ENCODE measurements at regions not wholly inside any gene's neighbourhood (a gene's known extent, or its start where the extent isn't known, plus 50 kb on each side); places are given as distances from the start of the nearest gene placed in this dataset.

- Mint-ChIP-seq H3K4me3 (ENCODE audit: unreplicated experiment) (no peak overlapping the region), H3K27ac (ENCODE audit: unreplicated experiment) (no peak overlapping the region), H3K9me3 (ENCODE audit: unreplicated experiment) (no peaks in the 10 kb centered on the region), H3K4me1 (ENCODE audit: low read depth, unreplicated experiment) (no peaks in the 10 kb centered on the region), H3K36me3 (ENCODE audit: insufficient read depth, unreplicated experiment) (no peaks in the 10 kb centered on the region), H3K27me3 (ENCODE audit: insufficient read depth, unreplicated experiment) (peaks cover 24% of the 10 kb centered on the region)
- Histone ChIP-seq H3K4me1 (no peaks in the 10 kb centered on the region), H3K36me3 (ENCODE audit: control insufficient read depth, insufficient read depth, low read length) (no peaks in the 10 kb centered on the region), H3K9me3 (no peaks in the 10 kb centered on the region), H3K4me3 (ENCODE audit: low read depth, low read length) (no peak overlapping the region), H3K27me3 (replicated peaks; ENCODE audit: control insufficient read depth, insufficient read depth, low read length) (no peaks in the 10 kb centered on the region; the same call in 1 of the 2 replicates)
- TF ChIP-seq, protein P1, sequence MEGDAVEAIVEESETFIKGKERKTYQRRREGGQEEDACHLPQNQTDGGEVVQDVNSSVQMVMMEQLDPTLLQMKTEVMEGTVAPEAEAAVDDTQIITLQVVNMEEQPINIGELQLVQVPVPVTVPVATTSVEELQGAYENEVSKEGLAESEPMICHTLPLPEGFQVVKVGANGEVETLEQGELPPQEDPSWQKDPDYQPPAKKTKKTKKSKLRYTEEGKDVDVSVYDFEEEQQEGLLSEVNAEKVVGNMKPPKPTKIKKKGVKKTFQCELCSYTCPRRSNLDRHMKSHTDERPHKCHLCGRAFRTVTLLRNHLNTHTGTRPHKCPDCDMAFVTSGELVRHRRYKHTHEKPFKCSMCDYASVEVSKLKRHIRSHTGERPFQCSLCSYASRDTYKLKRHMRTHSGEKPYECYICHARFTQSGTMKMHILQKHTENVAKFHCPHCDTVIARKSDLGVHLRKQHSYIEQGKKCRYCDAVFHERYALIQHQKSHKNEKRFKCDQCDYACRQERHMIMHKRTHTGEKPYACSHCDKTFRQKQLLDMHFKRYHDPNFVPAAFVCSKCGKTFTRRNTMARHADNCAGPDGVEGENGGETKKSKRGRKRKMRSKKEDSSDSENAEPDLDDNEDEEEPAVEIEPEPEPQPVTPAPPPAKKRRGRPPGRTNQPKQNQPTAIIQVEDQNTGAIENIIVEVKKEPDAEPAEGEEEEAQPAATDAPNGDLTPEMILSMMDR (IDR thresholded peaks at IDR 0.05; ENCODE audit: insufficient read depth in 1 of 2, low read depth in 1 of 2, low read length in 1 of 2, severe bottlenecking in 1 of 2, unreplicated experiment in 1 of 2), result no peak
- DNase-seq, result no peak
- BruUV-seq (replicated peaks), result no TSS peak
- POLR2A ChIA-PET, result no interaction called here
- CTCF ChIA-PET, result no interaction called here
- intact Hi-C loops (cut with micrococcal nuclease; ENCODE audit: unreplicated experiment), result no loop called here
Measured at GRCh38 chr1:208564466-208564865, 320.3 kb upstream of the PLXNA2 start.

DNA sequence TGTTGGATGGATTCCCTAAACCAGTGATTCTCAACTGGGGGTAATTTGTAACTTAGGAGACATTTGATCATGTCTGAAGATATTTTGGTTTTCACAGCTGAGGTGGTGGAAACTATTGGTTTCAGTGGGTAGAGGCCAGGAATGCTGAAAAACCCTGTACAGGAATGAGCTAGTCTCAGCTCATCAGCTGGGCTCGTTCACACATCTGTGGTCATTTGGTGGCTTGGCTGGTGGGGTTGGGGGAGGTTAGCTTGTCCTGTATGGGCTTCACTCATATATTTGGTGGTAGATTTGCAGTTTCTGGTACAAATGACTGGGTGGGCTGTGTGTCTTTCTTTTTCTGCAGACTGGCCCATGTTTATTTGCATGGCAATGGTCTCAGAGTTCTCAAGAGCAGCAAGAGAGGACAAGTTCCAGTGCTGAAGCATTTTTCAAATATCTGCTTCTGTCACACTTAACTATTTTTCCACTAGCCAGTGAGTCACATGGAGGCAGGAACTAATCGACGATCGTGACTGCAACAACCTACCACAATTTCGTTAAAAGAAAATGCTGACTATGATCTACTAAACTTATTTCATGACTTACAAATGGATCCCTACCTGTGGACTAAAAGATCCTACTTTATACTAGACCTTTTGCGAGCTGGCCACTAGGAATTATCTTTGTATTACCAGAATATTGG is 321.7 kb upstream of the PLXNA2 start:
- no peaks in the 10 kb centered on the region for H3K4me1 Mint-ChIP-seq (ENCODE audit: low read depth, unreplicated experiment)
- no peak for DNase-seq
- TF ChIP-seq, protein P1 (IDR thresholded peaks at IDR 0.05; ENCODE audit: insufficient read depth in 1 of 2, low read depth in 1 of 2, low read length in 1 of 2, severe bottlenecking in 1 of 2, unreplicated experiment in 1 of 2), result no peak
- no peak overlapping the region for H3K4me3 Mint-ChIP-seq (ENCODE audit: unreplicated experiment)
- Histone ChIP-seq H3K36me3 (ENCODE audit: control insufficient read depth, insufficient read depth, low read length) (no peaks in the 10 kb centered on the region), H3K9me3 (no peaks in the 10 kb centered on the region), H3K27me3 (replicated peaks; ENCODE audit: control insufficient read depth, insufficient read depth, low read length) (no peaks in the 10 kb centered on the region; the same call in 1 of the 2 replicates), H3K4me3 (ENCODE audit: low read depth, low read length) (no peak overlapping the region), H3K4me1 (no peaks in the 10 kb centered on the region)
- peaks cover 24% of the 10 kb centered on the region for H3K27me3 Mint-ChIP-seq (ENCODE audit: insufficient read depth, unreplicated experiment)
- intact Hi-C loops (cut with micrococcal nuclease; ENCODE audit: unreplicated experiment), result no loop called here
- no peaks in the 10 kb centered on the region for H3K9me3 Mint-ChIP-seq (ENCODE audit: unreplicated experiment)
- H3K27ac Mint-ChIP-seq (ENCODE audit: unreplicated experiment), result no peak overlapping the region
- no TSS peak for BruUV-seq (replicated peaks)
- CTCF ChIA-PET, result no interaction called here
- no peaks in the 10 kb centered on the region for H3K36me3 Mint-ChIP-seq (ENCODE audit: insufficient read depth, unreplicated experiment)
- POLR2A ChIA-PET, result no interaction called here

- DNase-seq, result no peak
- Mint-ChIP-seq H3K27me3 (ENCODE audit: insufficient read depth, unreplicated experiment) (peaks cover 18% of the 10 kb centered on the region), H3K9me3 (ENCODE audit: unreplicated experiment) (no peaks in the 10 kb centered on the region), H3K4me1 (ENCODE audit: low read depth, unreplicated experiment) (no peaks in the 10 kb centered on the region), H3K4me3 (ENCODE audit: unreplicated experiment) (no peak overlapping the region), H3K27ac (ENCODE audit: unreplicated experiment) (no peak overlapping the region), H3K36me3 (ENCODE audit: insufficient read depth, unreplicated experiment) (no peaks in the 10 kb centered on the region)
- Histone ChIP-seq H3K9me3 (no peaks in the 10 kb centered on the region), H3K36me3 (ENCODE audit: control insufficient read depth, insufficient read depth, low read length) (no peaks in the 10 kb centered on the region), H3K4me1 (no peaks in the 10 kb centered on the region), H3K4me3 (ENCODE audit: low read depth, low read length) (no peak overlapping the region), H3K27me3 (replicated peaks; ENCODE audit: control insufficient read depth, insufficient read depth, low read length) (no peaks in the 10 kb centered on the region; the same call in 1 of the 2 replicates)
- ChIA-PET POLR2A (no interaction called here), CTCF (no interaction called here)
- TF ChIP-seq, protein P1 (IDR thresholded peaks at IDR 0.05; ENCODE audit: insufficient read depth in 1 of 2, low read depth in 1 of 2, low read length in 1 of 2, severe bottlenecking in 1 of 2, unreplicated experiment in 1 of 2), result no peak
- intact Hi-C loops (cut with micrococcal nuclease; ENCODE audit: unreplicated experiment), result no loop called here
- BruUV-seq (replicated peaks), result no TSS peak
Measured at GRCh38 chr1:208569181-208569580, 325.0 kb upstream of the PLXNA2 start.

Measured in Caco-2 (cell line).